ENCODE measurements at regions not wholly inside any gene's neighbourhood (a gene's known extent, or its start where the extent isn't known, plus 50 kb on each side); places are given as distances from the start of the nearest gene placed in this dataset.

- no peak overlapping the region for H3K4me3 Mint-ChIP-seq
- peaks cover 5% of the 10 kb centered on the region for H3K4me1 Mint-ChIP-seq (ENCODE audit: low read depth)
- H3K9me3 Mint-ChIP-seq, result peaks cover 21% of the 10 kb centered on the region
- H3K27me3 Mint-ChIP-seq, result no peaks in the 10 kb centered on the region
- H3K36me3 Mint-ChIP-seq (ENCODE audit: low read depth), result no peaks in the 10 kb centered on the region
- no peak for DNase-seq
- no peak overlapping the region for H3K27ac Mint-ChIP-seq
These were observed 212.8 kb upstream of the KLF12 start for GRCh38 chr13:74346960-74347359.

DNA sequence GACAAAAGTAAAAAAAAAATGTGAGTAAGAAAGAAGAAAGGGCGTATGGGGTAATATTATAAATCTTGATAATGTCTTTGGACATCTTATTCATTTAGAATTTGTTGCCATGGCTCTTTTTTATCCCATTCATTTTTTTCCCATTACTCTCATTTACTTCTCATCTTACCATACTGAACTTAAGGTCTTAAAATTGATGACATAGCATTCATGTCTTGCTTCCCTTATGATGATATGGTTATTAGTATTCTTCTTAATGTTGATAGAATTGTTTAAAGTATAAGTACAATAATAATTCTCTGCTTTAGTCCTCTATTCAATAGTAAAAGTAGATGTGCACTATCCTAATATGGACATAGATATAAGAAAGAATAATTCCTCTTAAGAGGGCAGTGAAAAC lies 204.1 kb upstream of the KLF12 start:
- H3K36me3 Mint-ChIP-seq (ENCODE audit: low read depth), result peaks cover 3% of the 10 kb centered on the region
- H3K4me3 Mint-ChIP-seq, result no peak overlapping the region
- H3K27ac Mint-ChIP-seq, result no peak overlapping the region
- H3K4me1 Mint-ChIP-seq (ENCODE audit: low read depth), result peaks cover 3% of the 10 kb centered on the region
- peaks cover 9% of the 10 kb centered on the region for H3K9me3 Mint-ChIP-seq
- no peak for DNase-seq
- no peaks in the 10 kb centered on the region for H3K27me3 Mint-ChIP-seq

DNA sequence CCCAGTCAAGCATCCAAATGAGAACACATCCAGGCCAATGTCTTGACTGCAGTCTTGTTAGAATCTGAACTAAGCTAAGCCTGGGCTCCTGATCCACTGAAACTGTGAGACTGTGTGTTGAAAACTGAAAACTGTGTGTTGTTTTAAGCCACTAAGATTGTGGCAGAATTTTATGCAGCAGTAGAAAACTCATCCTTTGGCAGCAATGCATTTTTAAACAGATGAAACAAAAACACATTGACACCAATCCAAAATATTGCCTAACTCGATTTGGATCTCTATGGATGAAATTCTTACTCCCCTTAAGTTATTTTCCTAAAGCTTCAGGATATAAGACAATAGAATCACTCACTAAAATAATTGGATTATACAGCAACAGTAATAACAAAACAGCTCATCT lies 202.3 kb upstream of the KLF12 start:
- Mint-ChIP-seq H3K27ac (no peak overlapping the region), H3K4me3 (no peak overlapping the region), H3K27me3 (no peaks in the 10 kb centered on the region), H3K36me3 (ENCODE audit: low read depth) (peaks cover 2% of the 10 kb centered on the region), H3K4me1 (ENCODE audit: low read depth) (no peaks in the 10 kb centered on the region), H3K9me3 (peaks cover 4% of the 10 kb centered on the region)
- no peak for DNase-seq

DNA sequence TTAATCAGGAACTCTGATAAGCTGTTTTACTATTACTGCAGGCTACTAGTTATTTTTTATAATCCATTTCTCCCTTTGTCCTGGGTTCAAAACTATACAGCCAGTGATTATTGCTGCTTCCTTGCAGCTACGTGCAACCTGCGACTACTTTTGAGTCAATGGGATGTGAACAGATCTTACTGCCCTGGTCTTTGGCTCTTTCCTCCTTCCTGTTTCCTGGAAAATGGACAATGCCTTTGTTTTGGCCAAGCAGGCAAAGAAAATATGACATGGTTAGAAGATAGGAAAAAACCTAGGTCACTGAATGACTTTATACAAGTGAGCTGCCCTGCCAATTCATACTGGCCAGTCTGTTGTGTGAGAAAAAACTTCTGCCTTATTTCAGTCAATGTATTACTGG lies 201.2 kb upstream of the KLF12 start:
- Mint-ChIP-seq H3K36me3 (ENCODE audit: low read depth) (no peaks in the 10 kb centered on the region), H3K9me3 (no peaks in the 10 kb centered on the region), H3K4me1 (ENCODE audit: low read depth) (no peaks in the 10 kb centered on the region), H3K27ac (no peak overlapping the region), H3K4me3 (no peak overlapping the region), H3K27me3 (no peaks in the 10 kb centered on the region)
- DNase-seq, result no peak

- H3K4me1 Mint-ChIP-seq (ENCODE audit: low read depth), result no peaks in the 10 kb centered on the region
- no peaks in the 10 kb centered on the region for H3K27me3 Mint-ChIP-seq
These were observed 195.8 kb upstream of the KLF12 start for GRCh38 chr13:74329962-74330361.

GRCh38 chr13:74325106-74325505 lies 190.9 kb upstream of the KLF12 start:
- no peak for DNase-seq
- H3K9me3 Mint-ChIP-seq, result no peaks in the 10 kb centered on the region
- H3K4me1 Mint-ChIP-seq (ENCODE audit: low read depth), result no peaks in the 10 kb centered on the region
- H3K27me3 Mint-ChIP-seq, result no peaks in the 10 kb centered on the region
- no peaks in the 10 kb centered on the region for H3K36me3 Mint-ChIP-seq (ENCODE audit: low read depth)
- no peak overlapping the region for H3K27ac Mint-ChIP-seq
- H3K4me3 Mint-ChIP-seq, result no peak overlapping the region

More at GRCh38 chr13:74329962-74330361, 195.8 kb upstream of the KLF12 start:
- no peaks in the 10 kb centered on the region for H3K36me3 Mint-ChIP-seq (ENCODE audit: low read depth)
- no peak for DNase-seq
- no peak overlapping the region for H3K27ac Mint-ChIP-seq
- no peak overlapping the region for H3K4me3 Mint-ChIP-seq
- H3K9me3 Mint-ChIP-seq, result no peaks in the 10 kb centered on the region

- H3K4me1 Mint-ChIP-seq (ENCODE audit: low read depth), result no peaks in the 10 kb centered on the region
- H3K36me3 Mint-ChIP-seq (ENCODE audit: low read depth), result no peaks in the 10 kb centered on the region
- no peak overlapping the region for H3K4me3 Mint-ChIP-seq
- no peaks in the 10 kb centered on the region for H3K9me3 Mint-ChIP-seq
- no peaks in the 10 kb centered on the region for H3K27me3 Mint-ChIP-seq
- no peak for DNase-seq
- no peak overlapping the region for H3K27ac Mint-ChIP-seq
These were observed 190.1 kb upstream of the KLF12 start for GRCh38 chr13:74324338-74324737.

GRCh38 chr13:74322562-74322961 lies 188.4 kb upstream of the KLF12 start:
- no peaks in the 10 kb centered on the region for H3K4me1 Mint-ChIP-seq (ENCODE audit: low read depth)
- no peak for DNase-seq
- H3K27ac Mint-ChIP-seq, result no peak overlapping the region
- no peaks in the 10 kb centered on the region for H3K27me3 Mint-ChIP-seq
- H3K4me3 Mint-ChIP-seq, result no peak overlapping the region
- H3K9me3 Mint-ChIP-seq, result no peaks in the 10 kb centered on the region
- H3K36me3 Mint-ChIP-seq (ENCODE audit: low read depth), result no peaks in the 10 kb centered on the region

DNA sequence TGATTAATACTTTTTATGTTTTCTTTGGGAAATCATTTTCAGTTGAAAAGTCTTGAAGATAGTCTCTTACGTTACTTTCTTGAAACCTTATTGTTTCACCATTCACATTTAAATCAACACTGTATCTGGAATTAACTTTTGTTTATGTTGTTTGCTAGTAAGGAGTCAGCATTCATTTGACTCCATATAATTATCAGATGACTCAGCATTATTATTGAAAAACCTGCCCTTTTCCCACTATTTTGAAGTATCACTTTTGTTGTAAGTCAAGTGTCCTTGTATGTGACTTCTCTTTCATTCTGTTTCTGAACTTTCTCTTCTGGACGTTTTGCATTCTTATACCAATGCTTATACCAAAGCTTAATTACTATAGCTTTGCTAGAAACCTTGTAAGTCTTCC lies 186.1 kb upstream of the KLF12 start:
- DNase-seq, result no peak
- no peak overlapping the region for H3K27ac Mint-ChIP-seq
- H3K9me3 Mint-ChIP-seq, result no peaks in the 10 kb centered on the region
- no peaks in the 10 kb centered on the region for H3K27me3 Mint-ChIP-seq
- H3K4me3 Mint-ChIP-seq, result no peak overlapping the region
- H3K4me1 Mint-ChIP-seq (ENCODE audit: low read depth), result peaks cover 5% of the 10 kb centered on the region
- no peaks in the 10 kb centered on the region for H3K36me3 Mint-ChIP-seq (ENCODE audit: low read depth)

DNA sequence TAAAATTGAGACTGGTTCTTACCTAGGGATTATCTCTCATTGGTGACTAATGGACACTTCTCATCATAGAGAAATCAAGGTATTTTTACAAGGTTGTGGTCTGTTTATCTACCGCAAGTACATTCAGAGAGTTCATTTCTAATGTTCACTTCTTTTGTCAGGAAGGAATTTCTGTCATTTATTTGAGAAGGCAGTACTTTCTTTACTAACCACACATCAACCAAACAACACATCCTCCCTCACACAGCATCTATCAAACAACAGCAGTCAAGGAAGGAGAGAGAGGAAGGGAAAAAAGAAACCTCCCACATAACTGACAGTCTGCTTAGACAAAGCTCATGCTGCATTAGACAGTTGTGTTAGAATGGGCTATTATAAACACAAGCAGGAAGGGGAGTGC lies 182.3 kb upstream of the KLF12 start:
- no peak overlapping the region for H3K27ac Mint-ChIP-seq
- no peak for DNase-seq
- H3K27me3 Mint-ChIP-seq, result no peaks in the 10 kb centered on the region
- H3K36me3 Mint-ChIP-seq (ENCODE audit: low read depth), result no peaks in the 10 kb centered on the region
- H3K9me3 Mint-ChIP-seq, result no peaks in the 10 kb centered on the region
- no peak overlapping the region for H3K4me3 Mint-ChIP-seq
- peaks cover 5% of the 10 kb centered on the region for H3K4me1 Mint-ChIP-seq (ENCODE audit: low read depth)

GRCh38 chr13:74306496-74306895 lies 172.3 kb upstream of the KLF12 start:
- Mint-ChIP-seq H3K9me3 (peaks cover 2% of the 10 kb centered on the region), H3K27ac (no peak overlapping the region), H3K4me1 (ENCODE audit: low read depth) (peaks cover 5% of the 10 kb centered on the region), H3K36me3 (ENCODE audit: low read depth) (no peaks in the 10 kb centered on the region), H3K27me3 (no peaks in the 10 kb centered on the region), H3K4me3 (no peak overlapping the region)
- no peak for DNase-seq

GRCh38 chr13:74305876-74306275 lies 171.7 kb upstream of the KLF12 start:
- peaks cover 5% of the 10 kb centered on the region for H3K4me1 Mint-ChIP-seq (ENCODE audit: low read depth)
- H3K27me3 Mint-ChIP-seq, result no peaks in the 10 kb centered on the region
- H3K27ac Mint-ChIP-seq, result no peak overlapping the region
- no peaks in the 10 kb centered on the region for H3K36me3 Mint-ChIP-seq (ENCODE audit: low read depth)
- H3K4me3 Mint-ChIP-seq, result no peak overlapping the region
- DNase-seq, result no peak
- peaks cover 2% of the 10 kb centered on the region for H3K9me3 Mint-ChIP-seq

DNA sequence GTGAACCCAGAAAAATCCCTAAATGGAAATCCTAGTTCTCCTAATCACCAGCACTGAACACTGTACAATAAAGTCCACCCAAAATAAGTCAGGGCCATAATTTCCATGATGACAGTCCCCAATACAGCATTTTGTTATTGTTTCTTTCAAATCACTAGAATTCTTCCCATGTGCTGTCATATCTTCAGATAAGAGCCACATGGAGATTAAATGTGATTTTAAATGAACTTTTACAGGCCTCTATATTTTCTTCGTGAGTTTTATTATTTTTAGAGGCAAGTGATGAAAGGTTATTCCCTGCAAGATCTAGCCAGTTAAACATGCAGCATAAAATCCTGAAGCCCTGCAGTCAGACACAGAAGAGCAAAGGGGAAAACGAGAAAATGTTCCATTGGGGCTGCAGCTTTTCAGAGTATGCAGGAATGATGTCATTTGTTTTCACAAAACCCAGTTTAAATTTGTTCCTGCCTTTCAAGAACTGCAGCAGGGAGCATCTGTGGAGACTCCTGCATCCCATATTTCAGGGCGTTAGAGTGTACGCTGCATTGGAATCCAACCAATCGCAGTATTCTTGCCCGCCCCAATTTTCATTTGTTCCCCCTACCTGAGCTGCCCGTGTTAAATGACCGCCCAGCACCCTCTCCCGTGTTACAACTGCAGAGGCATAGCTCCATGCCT lies 167.2 kb upstream of the KLF12 start:
- no peak for DNase-seq
- Mint-ChIP-seq H3K27me3 (no peaks in the 10 kb centered on the region), H3K4me3 (no peak overlapping the region), H3K4me1 (ENCODE audit: low read depth) (peaks cover 3% of the 10 kb centered on the region), H3K9me3 (no peaks in the 10 kb centered on the region), H3K36me3 (ENCODE audit: low read depth) (no peaks in the 10 kb centered on the region), H3K27ac (no peak overlapping the region)

DNA sequence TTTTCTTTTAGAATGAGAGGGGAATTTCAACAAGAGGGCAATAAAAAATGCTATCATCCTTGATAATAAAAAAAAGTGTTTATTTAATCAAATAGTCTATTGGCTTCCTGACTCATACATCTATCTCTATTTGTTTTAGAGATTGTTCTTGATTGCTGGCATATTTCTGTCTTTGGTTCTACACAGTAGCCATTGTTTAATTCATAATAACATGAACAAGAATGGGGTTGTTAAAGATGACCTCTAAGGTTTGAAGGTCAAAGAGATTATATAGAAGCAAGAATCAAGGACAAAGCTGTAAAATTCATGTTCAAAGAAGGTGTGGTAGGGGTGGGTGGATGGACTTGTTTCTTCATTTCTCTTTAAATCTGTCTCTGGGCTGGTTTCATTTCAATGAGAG lies 166.0 kb upstream of the KLF12 start:
- no peak overlapping the region for H3K27ac Mint-ChIP-seq
- no peaks in the 10 kb centered on the region for H3K36me3 Mint-ChIP-seq (ENCODE audit: low read depth)
- no peak overlapping the region for H3K4me3 Mint-ChIP-seq
- H3K4me1 Mint-ChIP-seq (ENCODE audit: low read depth), result no peaks in the 10 kb centered on the region
- no peaks in the 10 kb centered on the region for H3K9me3 Mint-ChIP-seq
- no peaks in the 10 kb centered on the region for H3K27me3 Mint-ChIP-seq
- no peak for DNase-seq

DNA sequence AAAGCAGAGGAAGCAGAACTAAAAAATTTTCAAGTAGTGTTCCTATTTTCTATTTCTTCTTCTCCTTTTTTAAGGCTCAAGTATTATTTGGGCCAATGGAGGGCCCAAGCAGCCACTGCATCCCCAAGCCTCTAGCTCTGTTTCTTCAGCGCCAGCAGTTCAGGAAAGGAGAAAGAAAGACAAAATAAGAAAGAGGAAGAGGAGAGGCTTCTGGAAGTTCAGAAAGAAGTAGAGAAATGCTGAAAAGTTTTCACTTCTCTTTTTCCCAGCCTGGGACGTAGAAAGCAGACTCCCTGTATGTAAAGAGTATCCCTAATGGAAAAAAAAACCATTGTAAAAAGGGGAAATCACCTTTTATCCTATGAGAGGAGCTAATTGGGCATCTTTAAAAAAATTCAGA lies 165.5 kb upstream of the KLF12 start:
- H3K9me3 Mint-ChIP-seq, result no peaks in the 10 kb centered on the region
- no peaks in the 10 kb centered on the region for H3K27me3 Mint-ChIP-seq
- no peak for DNase-seq
- no peaks in the 10 kb centered on the region for H3K36me3 Mint-ChIP-seq (ENCODE audit: low read depth)
- H3K27ac Mint-ChIP-seq, result no peak overlapping the region
- H3K4me1 Mint-ChIP-seq (ENCODE audit: low read depth), result no peaks in the 10 kb centered on the region
- H3K4me3 Mint-ChIP-seq, result no peak overlapping the region

DNA sequence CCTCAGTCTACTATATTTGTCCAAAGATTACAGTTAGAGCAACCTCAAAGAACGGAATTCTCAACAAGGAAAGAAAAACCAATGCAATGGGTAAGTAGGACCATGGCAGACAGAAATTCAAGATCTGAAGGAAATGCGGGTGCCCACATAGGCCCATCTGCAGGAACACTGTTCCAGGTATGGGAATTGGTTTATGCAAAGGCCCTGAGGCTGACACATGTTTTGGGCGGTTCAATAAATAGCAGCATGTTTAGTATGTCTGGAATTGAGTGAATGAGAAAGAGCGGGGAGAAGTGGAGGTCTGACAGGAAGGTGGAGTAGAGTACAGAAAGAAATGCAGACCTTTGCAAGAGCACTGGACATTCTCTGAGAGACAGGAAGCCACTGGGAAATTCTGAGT lies 164.7 kb upstream of the KLF12 start:
- no peaks in the 10 kb centered on the region for H3K27me3 Mint-ChIP-seq
- no peaks in the 10 kb centered on the region for H3K9me3 Mint-ChIP-seq
- no peak overlapping the region for H3K4me3 Mint-ChIP-seq

More for the DNA sequence above, 164.7 kb upstream of the KLF12 start:
- Mint-ChIP-seq H3K27ac (no peak overlapping the region), H3K36me3 (ENCODE audit: low read depth) (no peaks in the 10 kb centered on the region), H3K4me1 (ENCODE audit: low read depth) (no peaks in the 10 kb centered on the region)
- no peak for DNase-seq
